OCI-LY1 (cell line): ENCODE measurements at regions not wholly inside any gene's neighbourhood (a gene's known extent, or its start where the extent isn't known, plus 50 kb on each side); places are given as distances from the start of the nearest gene placed in this dataset.

Experiments
- H2AFZ ChIP-seq: fragments of 200-600 bp; sonication (generic), shearing (Covaris generic); 2 replicates; pipeline ENCODE4 v1.6.0; 2014; ENCODE audit warnings: antibody characterized with exemption, mild to moderate bottlenecking, low read length
- H3F3A ChIP-seq: fragments of 200-600 bp; sonication (generic), shearing (Covaris generic); 2 replicates; pipeline ENCODE4 v1.6.0; 2014; ENCODE audit warnings: mild to moderate bottlenecking, antibody characterized with exemption, low read length, moderate library complexity; ENCODE audit not compliant: insufficient read depth
- H3K27ac ChIP-seq: fragments of 200-600 bp; sonication (generic); 2 replicates; pipeline ENCODE4 v1.5.1; 2014; ENCODE audit warnings: low read length, mixed run types, mild to moderate bottlenecking, low read depth; ENCODE audit not compliant: poor library complexity, severe bottlenecking
- H3K27me3 ChIP-seq: fragments of 200-600 bp; sonication (generic); 2 replicates; pipeline ENCODE4 v1.6.0; 2014; ENCODE audit warnings: antibody characterized with exemption, mild to moderate bottlenecking, low read length, moderate library complexity; ENCODE audit not compliant: insufficient read depth
- H3K36me3 ChIP-seq: fragments of 200-600 bp; sonication (generic); 2 replicates; pipeline ENCODE4 v1.6.1; 2014; ENCODE audit warnings: mild to moderate bottlenecking, antibody characterized with exemption, low read length, moderate library complexity, mixed read lengths; ENCODE audit not compliant: insufficient read depth
- H3K4me1 ChIP-seq: fragments of 200-600 bp; sonication (generic); 2 replicates; pipeline ENCODE4 v1.5.1; 2014; ENCODE audit warnings: mild to moderate bottlenecking, low read length, moderate library complexity; ENCODE audit not compliant: insufficient read depth, severe bottlenecking
- H3K4me2 ChIP-seq: fragments of 200-600 bp; sonication (generic), shearing (Covaris generic); 2 replicates; pipeline ENCODE4 v1.6.1; 2014; ENCODE audit warnings: low read length
- H3K4me3 ChIP-seq: fragments of 200-600 bp; sonication (generic); 2 replicates; pipeline ENCODE4 v1.5.1; 2014; ENCODE audit warnings: low read length, low read depth, mild to moderate bottlenecking, mixed read lengths; ENCODE audit not compliant: poor library complexity, severe bottlenecking
- H3K79me2 ChIP-seq: fragments of 200-600 bp; shearing (Covaris generic); 2 replicates; pipeline ENCODE4 v1.6.1; 2016; ENCODE audit warnings: mixed run types, low read length, mixed read lengths; ENCODE audit not compliant: insufficient read depth
- H3K9ac ChIP-seq: fragments of 200-600 bp; sonication (generic), shearing (Covaris generic); 2 replicates; pipeline ENCODE4 v1.6.1; 2014; ENCODE audit warnings: mild to moderate bottlenecking, low read length, mixed read lengths
- H3K9me2 ChIP-seq: fragments of 200-600 bp; sonication (generic), shearing (Covaris generic); 2 replicates; pipeline ENCODE4 v1.6.1; 2014; ENCODE audit warnings: low read depth, mild to moderate bottlenecking, low read length, mixed read lengths
- H3K9me3 ChIP-seq: fragments of 200-600 bp; shearing (Covaris generic); 2 replicates; pipeline ENCODE4 v1.6.1; 2014; ENCODE audit warnings: low read length, mixed read lengths
- H4K20me1 ChIP-seq: fragments of 200-600 bp; sonication (generic), shearing (Covaris generic); 2 replicates; pipeline ENCODE4 v1.6.0; 2016; ENCODE audit warnings: mild to moderate bottlenecking, low read length; ENCODE audit not compliant: insufficient read depth
- EZH2 ChIP-seq: fragments of 200-600 bp; sonication (generic), shearing (Covaris generic); IDR thresholded peaks from 2 replicates; pipeline ENCODE4 v1.8.0; 2017; ENCODE audit warnings: borderline replicate concordance, mixed run types, mild to moderate bottlenecking, antibody characterized with exemption, low read length, moderate library complexity, mixed read lengths
- TF ChIP-seq, protein P1 (sequence below): fragments of 200-600 bp; sonication (generic), shearing (Covaris generic); IDR thresholded peaks from 2 replicates; pipeline ENCODE4 v1.5.1; 2017; ENCODE audit warnings: mild to moderate bottlenecking, antibody characterized with exemption, low read length, moderate library complexity, mixed read lengths

DNA sequence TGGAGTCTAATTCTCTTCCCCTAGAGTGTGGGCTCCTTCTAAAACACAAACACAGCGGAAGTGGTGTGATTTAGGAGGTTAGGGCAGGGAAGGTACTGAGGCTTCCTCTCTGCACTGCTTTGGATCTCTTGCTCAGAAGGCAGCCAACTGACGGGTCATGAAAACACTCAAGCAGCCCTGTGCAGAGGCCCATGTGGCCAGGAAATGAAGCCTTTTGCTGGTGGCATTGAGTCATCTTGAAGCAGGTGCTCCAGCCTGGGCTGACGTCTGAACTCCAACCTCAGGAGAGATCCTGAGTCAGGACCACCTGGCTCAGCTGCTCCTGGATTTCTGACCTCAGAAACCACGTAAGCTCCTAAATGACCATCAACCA is 72.9 kb downstream of the MRM1 start:
- H3K9me2 ChIP-seq = no peaks in the 10 kb centered on the region
- H3K9me3 ChIP-seq = no peaks in the 10 kb centered on the region
- no peaks in the 10 kb centered on the region for H3K36me3 ChIP-seq
- no peaks in the 10 kb centered on the region for H3K79me2 ChIP-seq
- no peak overlapping the region for H3K27ac ChIP-seq
- H4K20me1 ChIP-seq = no peaks in the 10 kb centered on the region
- no peaks in the 10 kb centered on the region for H3F3A ChIP-seq
- no peaks in the 10 kb centered on the region for H3K4me1 ChIP-seq
- H3K27me3 ChIP-seq = 0 out of 2 replicates have a peak, but pooled peaks cover 2% of the 10 kb centered on the region
- TF ChIP-seq, protein P1, sequence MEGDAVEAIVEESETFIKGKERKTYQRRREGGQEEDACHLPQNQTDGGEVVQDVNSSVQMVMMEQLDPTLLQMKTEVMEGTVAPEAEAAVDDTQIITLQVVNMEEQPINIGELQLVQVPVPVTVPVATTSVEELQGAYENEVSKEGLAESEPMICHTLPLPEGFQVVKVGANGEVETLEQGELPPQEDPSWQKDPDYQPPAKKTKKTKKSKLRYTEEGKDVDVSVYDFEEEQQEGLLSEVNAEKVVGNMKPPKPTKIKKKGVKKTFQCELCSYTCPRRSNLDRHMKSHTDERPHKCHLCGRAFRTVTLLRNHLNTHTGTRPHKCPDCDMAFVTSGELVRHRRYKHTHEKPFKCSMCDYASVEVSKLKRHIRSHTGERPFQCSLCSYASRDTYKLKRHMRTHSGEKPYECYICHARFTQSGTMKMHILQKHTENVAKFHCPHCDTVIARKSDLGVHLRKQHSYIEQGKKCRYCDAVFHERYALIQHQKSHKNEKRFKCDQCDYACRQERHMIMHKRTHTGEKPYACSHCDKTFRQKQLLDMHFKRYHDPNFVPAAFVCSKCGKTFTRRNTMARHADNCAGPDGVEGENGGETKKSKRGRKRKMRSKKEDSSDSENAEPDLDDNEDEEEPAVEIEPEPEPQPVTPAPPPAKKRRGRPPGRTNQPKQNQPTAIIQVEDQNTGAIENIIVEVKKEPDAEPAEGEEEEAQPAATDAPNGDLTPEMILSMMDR = no peak
- no peak for TF ChIP-seq EZH2
- no peak overlapping the region for H2AFZ ChIP-seq
- H3K4me3 ChIP-seq = no peak overlapping the region
- no peak overlapping the region for H3K4me2 ChIP-seq
- H3K9ac ChIP-seq = no peak overlapping the region

DNA sequence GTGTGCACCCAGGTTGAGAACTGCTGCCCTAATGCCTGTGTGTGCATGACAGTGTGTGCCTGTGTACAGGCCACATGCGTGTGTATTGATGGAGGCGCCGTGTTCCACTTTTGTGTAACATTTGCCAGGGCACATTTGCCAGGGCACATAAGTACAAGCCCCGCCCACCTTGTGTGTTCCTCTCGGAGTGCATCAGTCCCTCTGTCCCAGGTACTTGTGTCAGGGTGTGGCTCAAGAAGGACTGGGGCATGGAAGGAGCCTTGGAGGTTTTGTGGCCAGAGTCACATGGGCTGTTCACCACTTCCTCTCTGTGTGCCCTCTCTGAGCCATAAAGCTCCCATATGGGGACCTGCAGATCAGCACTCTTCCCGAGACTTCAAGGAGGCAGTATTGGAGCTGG is 73.9 kb downstream of the MRM1 start:
- Histone ChIP-seq H3K4me3 (no peak overlapping the region), H3K36me3 (no peaks in the 10 kb centered on the region), H3F3A (no peaks in the 10 kb centered on the region), H3K9ac (no peak overlapping the region), H3K9me2 (no peaks in the 10 kb centered on the region), H3K9me3 (no peaks in the 10 kb centered on the region), H3K4me2 (no peak overlapping the region), H3K79me2 (no peaks in the 10 kb centered on the region), H3K27ac (no peak overlapping the region), H3K27me3 (peaks cover 2% of the 10 kb centered on the region; the same call in 1 of the 2 replicates), H4K20me1 (no peaks in the 10 kb centered on the region), H2AFZ (no peak overlapping the region), H3K4me1 (no peaks in the 10 kb centered on the region)
- no peak for TF ChIP-seq EZH2
- TF ChIP-seq, protein P1 = no peak

DNA sequence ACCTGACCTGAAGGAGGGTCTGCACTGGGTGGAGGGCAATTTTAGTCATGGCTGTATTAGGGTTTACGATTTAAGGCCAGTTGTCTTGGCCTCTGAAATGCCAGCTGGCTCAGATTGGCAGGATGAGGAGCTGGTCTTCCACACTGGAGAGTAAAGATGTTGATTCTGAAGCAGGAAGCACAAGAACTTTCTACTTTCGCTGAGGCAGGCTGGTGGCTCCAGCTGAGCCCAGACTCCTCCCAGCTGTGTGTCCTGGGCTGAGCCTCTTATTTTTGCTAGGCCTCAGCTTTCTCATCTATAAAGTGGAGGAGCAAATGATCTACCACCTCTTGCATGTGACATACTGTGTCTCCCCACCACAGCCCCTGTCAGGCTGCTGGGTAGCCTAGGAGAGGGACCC is 74.4 kb downstream of the MRM1 start:
- H3K9me3 ChIP-seq = no peaks in the 10 kb centered on the region
- H3F3A ChIP-seq = no peaks in the 10 kb centered on the region
- H3K4me2 ChIP-seq = no peak overlapping the region
- H3K4me1 ChIP-seq = no peaks in the 10 kb centered on the region
- H4K20me1 ChIP-seq = no peaks in the 10 kb centered on the region
- peaks cover 5% of the 10 kb centered on the region; the same call in 1 of the 2 replicates for H3K27me3 ChIP-seq
- TF ChIP-seq, protein P1 = no peak
- TF ChIP-seq EZH2 = no peak
- no peak overlapping the region for H2AFZ ChIP-seq
- H3K9ac ChIP-seq = no peak overlapping the region
- no peaks in the 10 kb centered on the region for H3K79me2 ChIP-seq
- no peaks in the 10 kb centered on the region for H3K36me3 ChIP-seq
- no peak overlapping the region for H3K27ac ChIP-seq
- no peak overlapping the region for H3K4me3 ChIP-seq
- H3K9me2 ChIP-seq = no peaks in the 10 kb centered on the region
